Muscle layer of colon (tissue), 2 donors: ENCODE measurements at regions not wholly inside any gene's neighbourhood (a gene's known extent, or its start where the extent isn't known, plus 50 kb on each side); places are given as distances from the start of the nearest gene placed in this dataset.
"Not testable (repeated sequence)": the region's sequence is repeated elsewhere in the genome, so short reads cannot be mapped to it uniquely, and the experiment has no call there.

Experiments
- H3K27ac ChIP-seq: one replicate; pipeline ENCODE4 v1.7.0; 2013; ENCODE audit warnings: low read depth, mild to moderate bottlenecking, low read length, moderate library complexity
- H3K27me3 ChIP-seq, 2 donors: one replicate each; pipeline ENCODE4 v1.7.0; 2013; ENCODE audit warnings: low read length in 2 of 2, mild to moderate bottlenecking in 2 of 2; ENCODE audit not compliant: insufficient read depth in 2 of 2, control insufficient read depth in 1 of 2
- H3K36me3 ChIP-seq: one replicate; pipeline ENCODE4 v1.7.0; 2013; ENCODE audit warnings: mild to moderate bottlenecking, low read length; ENCODE audit not compliant: insufficient read depth
- H3K4me1 ChIP-seq: one replicate; pipeline ENCODE4 v1.7.0; 2013; ENCODE audit warnings: mild to moderate bottlenecking, low read length; ENCODE audit not compliant: insufficient read depth
- H3K4me3 ChIP-seq, 2 donors: one replicate each; pipeline ENCODE4 v1.7.0; 2013; ENCODE audit warnings: low read length in 2 of 2, low read depth in 1 of 2, mild to moderate bottlenecking in 1 of 2, moderate library complexity in 1 of 2
- H3K9ac ChIP-seq: one replicate; pipeline ENCODE4 v1.7.0; 2013; ENCODE audit warnings: low read length
- H3K9me3 ChIP-seq: one replicate; pipeline ENCODE4 v1.7.0; 2013; ENCODE audit warnings: mild to moderate bottlenecking, low read length
- donor health status: abdominal sarcoma.
- donor health status: Adenocarcinoma of cecum.

DNA sequence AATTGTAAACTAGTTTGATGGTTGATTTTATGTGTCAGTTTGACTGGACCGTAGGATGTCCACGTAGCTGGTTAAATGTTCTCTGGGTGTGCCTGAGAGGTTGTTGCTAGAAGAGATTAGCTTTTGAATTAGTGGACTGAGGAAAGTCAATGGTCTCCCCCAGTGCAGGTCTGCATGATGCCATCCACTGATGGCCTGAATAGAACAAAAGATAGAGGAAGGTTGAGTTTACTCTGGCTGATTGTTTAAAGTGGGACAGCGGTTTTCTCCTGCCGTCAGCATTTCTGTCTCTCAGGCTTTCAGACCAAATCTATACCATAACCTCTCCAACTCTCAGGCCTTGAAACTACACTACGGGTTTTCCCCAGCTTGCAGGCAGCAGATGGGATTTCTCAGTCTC is 899.2 kb upstream of the WWC1 start:
- Histone ChIP-seq H3K4me3 (no peak overlapping the region), H3K9ac (no peak overlapping the region), H3K9me3 (no peaks in the 10 kb centered on the region), H3K27me3 (no peaks in the 10 kb centered on the region), H3K4me1 (no peaks in the 10 kb centered on the region), H3K27ac (no peak overlapping the region), H3K36me3 (no peaks in the 10 kb centered on the region)

DNA sequence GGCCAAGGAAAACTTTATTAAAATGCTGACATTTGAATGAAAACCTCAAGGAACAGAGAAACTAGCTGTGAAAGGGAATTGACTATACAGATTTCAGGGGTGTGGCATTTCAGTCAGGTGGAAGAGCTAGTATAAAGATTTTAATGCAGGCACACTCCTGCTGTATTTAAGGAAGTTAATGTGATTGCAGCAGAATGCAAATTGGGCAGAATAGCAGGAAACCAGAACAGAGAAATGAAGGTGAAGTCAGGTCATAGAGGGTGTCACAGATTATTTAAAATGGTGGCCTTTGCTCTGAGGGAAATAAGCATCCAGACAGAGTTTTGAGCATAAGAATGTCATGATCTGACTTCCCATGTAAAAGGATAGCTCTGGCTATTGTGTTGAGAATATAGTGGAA is 898.1 kb upstream of the WWC1 start:
- H3K27me3 ChIP-seq: no peaks in the 10 kb centered on the region
- H3K4me1 ChIP-seq: no peaks in the 10 kb centered on the region
- H3K9ac ChIP-seq: no peak overlapping the region
- no peaks in the 10 kb centered on the region for H3K36me3 ChIP-seq
- H3K27ac ChIP-seq: no peak overlapping the region
- no peak overlapping the region for H3K4me3 ChIP-seq
- H3K9me3 ChIP-seq: no peaks in the 10 kb centered on the region

DNA sequence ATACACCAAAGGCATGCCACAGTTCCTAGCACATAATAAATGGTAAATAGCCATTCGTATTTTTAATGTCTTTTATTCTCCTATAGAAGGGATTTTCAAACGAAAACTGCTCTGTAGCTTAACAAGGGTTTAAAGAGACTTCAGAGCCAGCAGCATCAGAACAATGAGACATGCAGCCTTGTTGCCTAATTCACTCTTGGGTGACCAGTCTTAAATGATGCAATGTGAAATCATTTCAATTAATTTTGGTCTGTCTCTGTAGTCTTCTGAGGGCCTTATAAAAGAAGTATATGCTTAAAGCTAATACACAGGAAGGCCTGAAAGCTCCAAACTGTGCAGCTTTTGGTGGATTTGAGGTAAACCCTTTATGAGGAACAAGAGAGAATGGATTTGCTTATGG is 888.8 kb upstream of the WWC1 start:
- Histone ChIP-seq H3K27me3 (no peaks in the 10 kb centered on the region), H3K9ac (no peak overlapping the region), H3K9me3 (no peaks in the 10 kb centered on the region), H3K4me3 (no peak overlapping the region), H3K27ac (no peak overlapping the region), H3K4me1 (no peaks in the 10 kb centered on the region), H3K36me3 (no peaks in the 10 kb centered on the region)

DNA sequence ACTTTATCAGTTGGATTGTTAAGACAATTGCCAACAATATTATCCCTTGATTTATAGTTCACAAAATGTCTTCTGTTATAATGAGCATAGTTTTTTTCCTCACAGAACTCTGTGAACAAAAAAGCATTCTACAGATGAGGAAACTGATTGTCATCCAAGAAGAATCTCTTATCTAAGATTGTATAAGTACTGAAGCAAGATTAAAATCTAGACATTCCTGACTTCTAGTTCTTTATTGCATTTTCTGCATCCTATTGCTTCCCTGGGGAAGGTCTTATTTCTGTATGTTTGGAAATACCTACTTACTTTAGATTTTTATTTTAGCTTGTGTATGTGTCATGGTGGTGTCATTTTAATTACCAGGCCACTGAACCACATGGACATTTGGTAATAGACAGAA is 884.9 kb upstream of the WWC1 start:
- Histone ChIP-seq H3K9me3 (no peaks in the 10 kb centered on the region), H3K4me1 (no peaks in the 10 kb centered on the region), H3K27ac (no peak overlapping the region), H3K27me3 (no peaks in the 10 kb centered on the region), H3K4me3 (no peak overlapping the region), H3K9ac (no peak overlapping the region), H3K36me3 (no peaks in the 10 kb centered on the region)

DNA sequence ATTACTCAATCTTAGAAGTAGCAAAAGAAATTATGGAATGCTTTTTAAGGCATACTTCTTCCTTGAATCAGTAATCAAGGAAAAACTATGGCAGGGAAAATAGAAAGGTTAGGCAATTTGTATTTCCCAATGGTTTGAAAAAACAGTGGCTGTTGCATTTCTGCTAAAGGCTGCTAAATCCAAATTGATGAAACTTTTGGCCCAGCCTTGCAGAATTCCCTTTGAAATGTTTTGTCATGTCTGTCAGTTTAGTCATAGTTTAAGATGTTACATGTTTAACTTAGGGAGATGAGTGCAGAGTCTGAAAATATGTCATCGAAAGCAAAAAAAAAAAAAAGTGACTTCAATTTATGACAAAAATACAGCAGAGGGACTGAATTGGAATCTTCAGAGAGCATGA is 878.9 kb upstream of the WWC1 start:
- no peak overlapping the region for H3K4me3 ChIP-seq
- no peaks in the 10 kb centered on the region for H3K36me3 ChIP-seq
- H3K27ac ChIP-seq: no peak overlapping the region
- H3K4me1 ChIP-seq: no peaks in the 10 kb centered on the region
- no peaks in the 10 kb centered on the region for H3K9me3 ChIP-seq
- no peaks in the 10 kb centered on the region for H3K27me3 ChIP-seq
- H3K9ac ChIP-seq: no peak overlapping the region

DNA sequence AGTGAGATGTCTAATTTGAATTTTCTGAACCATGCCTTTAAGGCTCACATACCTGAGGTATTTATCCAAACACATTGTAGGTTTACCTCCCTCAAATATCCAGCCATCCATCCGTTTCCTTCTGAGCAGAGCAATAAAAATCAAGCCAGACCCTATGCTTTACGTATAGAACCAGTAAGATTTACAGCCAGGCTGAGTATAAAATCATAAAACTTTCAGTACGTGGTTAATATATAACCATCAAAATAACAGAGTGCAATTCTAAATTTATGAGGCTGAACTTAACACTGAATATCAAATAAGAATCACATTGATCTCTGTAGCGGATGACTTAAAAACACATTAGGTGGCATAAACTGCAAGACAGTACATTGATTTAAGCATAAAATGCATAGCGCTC is 877.9 kb upstream of the WWC1 start:
- Histone ChIP-seq H3K4me1 (no peaks in the 10 kb centered on the region), H3K27ac (no peak overlapping the region), H3K4me3 (no peak overlapping the region), H3K27me3 (no peaks in the 10 kb centered on the region), H3K9me3 (no peaks in the 10 kb centered on the region), H3K9ac (no peak overlapping the region), H3K36me3 (no peaks in the 10 kb centered on the region)

DNA sequence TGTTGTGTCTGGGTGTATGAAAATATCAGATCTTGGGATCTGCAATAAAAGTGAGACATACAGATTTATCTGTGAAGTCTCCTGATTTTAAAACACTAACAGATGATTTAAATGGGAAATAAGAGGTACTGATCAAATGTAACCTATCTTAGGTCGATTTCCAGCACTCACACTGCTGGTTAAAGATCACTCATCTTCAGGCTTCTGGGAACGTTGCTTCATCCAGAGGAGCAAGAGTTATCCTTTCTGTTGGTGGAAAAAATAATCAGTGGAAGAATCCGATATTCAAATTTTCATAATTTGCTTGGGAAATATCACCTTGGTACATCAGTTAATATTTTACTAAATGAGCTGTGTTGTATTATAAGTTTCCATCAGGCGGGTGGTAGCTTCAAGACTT is 876.8 kb upstream of the WWC1 start:
- Histone ChIP-seq H3K27ac (no peak overlapping the region), H3K9me3 (no peaks in the 10 kb centered on the region), H3K9ac (no peak overlapping the region), H3K4me1 (no peaks in the 10 kb centered on the region), H3K27me3 (no peaks in the 10 kb centered on the region), H3K36me3 (no peaks in the 10 kb centered on the region), H3K4me3 (no peak overlapping the region)

DNA sequence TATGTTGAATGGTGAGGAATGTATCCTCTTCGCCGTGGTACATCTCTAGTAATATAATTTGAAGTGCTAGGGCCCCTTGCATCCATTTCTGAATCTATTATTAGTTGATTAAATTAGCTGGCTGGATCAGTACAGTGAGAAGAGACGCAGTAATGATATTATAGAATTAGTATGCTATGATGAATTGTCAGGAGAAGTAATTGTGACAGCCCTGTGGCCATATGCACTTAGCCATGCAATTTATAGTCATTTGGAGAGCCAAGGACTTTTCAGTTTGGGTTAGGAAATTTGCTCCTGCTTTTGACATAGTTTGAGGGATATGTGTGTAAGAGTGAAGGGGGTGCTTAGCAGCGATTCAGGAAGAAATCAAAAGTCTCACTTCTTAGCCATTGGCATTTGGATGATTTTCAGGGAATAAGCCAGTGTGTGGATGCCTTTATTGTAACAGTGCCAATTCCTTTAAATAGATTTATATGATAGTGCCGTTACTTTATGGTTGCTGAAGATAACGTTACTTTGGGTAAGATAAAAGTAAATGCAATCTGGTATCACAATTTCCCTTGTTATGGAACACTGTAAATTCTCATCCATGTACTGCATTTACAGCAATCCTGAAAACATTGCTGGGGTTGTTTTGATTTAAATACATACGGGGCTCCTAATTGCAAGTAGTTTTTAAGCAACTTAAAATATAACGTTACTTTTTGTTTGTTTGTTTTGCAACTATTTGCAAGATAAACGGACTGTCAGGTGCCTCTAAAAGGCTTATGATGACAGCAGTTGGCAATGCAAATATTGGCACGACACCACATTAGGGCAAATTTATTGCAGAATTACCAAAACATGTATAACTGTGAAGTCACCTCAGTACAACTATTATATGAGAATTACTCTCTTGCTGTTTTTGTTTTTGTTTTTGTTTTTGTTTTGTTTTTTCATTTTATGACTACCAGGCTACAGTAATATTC is 875.4 kb upstream of the WWC1 start:
- H3K9me3 ChIP-seq: no peaks in the 10 kb centered on the region
- no peak overlapping the region for H3K4me3 ChIP-seq
- no peaks in the 10 kb centered on the region for H3K36me3 ChIP-seq
- no peaks in the 10 kb centered on the region for H3K27me3 ChIP-seq
- H3K27ac ChIP-seq: no peak overlapping the region
- H3K4me1 ChIP-seq: no peaks in the 10 kb centered on the region
- no peak overlapping the region for H3K9ac ChIP-seq

DNA sequence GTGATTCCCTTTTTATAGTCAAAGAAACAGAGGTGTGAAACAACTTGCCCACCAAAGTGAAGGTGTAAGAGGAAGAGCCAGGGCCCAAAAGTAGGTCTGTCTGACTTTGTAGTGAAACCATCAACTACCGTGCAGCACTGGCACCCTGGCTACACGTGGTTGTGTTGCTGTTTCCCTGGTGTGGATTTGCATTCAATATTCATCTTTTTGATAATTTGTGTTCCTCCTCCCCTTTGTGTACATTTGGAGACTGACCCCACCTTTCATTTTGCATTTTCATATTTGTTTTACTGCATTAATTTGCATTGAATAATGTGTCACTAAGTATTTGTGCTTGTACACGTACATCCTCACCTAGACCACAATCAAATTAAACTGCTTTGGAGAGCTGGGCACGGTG is 873.8 kb upstream of the WWC1 start:
- no peaks in the 10 kb centered on the region for H3K9me3 ChIP-seq
- no peak overlapping the region for H3K9ac ChIP-seq
- H3K27me3 ChIP-seq: no peaks in the 10 kb centered on the region
- no peak overlapping the region for H3K27ac ChIP-seq
- no peaks in the 10 kb centered on the region for H3K4me1 ChIP-seq
- no peak overlapping the region for H3K4me3 ChIP-seq
- H3K36me3 ChIP-seq: no peaks in the 10 kb centered on the region

DNA sequence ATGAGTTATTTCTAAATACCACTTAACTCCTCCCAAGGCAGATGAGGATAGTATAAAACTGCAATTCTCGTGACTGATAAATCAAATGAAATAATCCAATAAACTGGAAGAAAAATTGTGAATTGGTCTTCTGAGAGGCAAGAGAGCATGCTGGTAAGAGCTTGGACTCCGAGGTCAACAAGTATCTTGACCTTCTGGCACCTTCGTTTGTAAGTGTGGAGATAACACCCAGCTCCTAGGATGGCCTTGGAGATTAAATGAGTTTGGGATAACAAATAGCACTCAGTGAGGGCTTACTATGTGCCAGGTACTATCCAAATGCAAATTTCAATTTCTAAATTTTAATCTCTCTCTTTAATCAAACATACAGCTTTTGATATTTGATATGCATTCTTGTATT is 866.3 kb upstream of the WWC1 start:
- no peaks in the 10 kb centered on the region for H3K27me3 ChIP-seq
- no peaks in the 10 kb centered on the region for H3K4me1 ChIP-seq
- no peaks in the 10 kb centered on the region for H3K36me3 ChIP-seq
- H3K27ac ChIP-seq: no peak overlapping the region
- H3K4me3 ChIP-seq: no peak overlapping the region
- H3K9ac ChIP-seq: no peak overlapping the region
- no peaks in the 10 kb centered on the region for H3K9me3 ChIP-seq

DNA sequence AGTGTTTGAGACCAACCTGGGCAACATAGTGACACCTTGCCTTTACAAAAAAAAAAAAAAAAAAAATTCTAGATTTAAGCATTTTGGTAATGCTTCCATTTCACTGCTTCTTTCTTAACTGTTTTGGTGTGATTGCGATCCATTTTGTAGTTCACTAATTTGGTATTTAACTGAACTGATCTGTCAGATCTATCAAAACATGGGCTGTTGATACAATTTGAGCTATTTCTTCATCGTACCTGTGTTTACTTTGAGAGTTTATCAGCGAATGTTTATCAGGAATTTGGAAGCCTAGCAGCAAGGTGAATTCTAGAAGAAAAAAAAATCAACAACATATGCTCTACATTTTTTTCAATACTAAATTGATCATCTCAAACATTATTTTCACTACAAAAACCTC is 864.9 kb upstream of the WWC1 start:
- Histone ChIP-seq H3K4me1 (no peaks in the 10 kb centered on the region), H3K9me3 (no peaks in the 10 kb centered on the region), H3K4me3 (no peak overlapping the region), H3K27ac (no peak overlapping the region), H3K27me3 (no peaks in the 10 kb centered on the region), H3K36me3 (no peaks in the 10 kb centered on the region), H3K9ac (no peak overlapping the region)

DNA sequence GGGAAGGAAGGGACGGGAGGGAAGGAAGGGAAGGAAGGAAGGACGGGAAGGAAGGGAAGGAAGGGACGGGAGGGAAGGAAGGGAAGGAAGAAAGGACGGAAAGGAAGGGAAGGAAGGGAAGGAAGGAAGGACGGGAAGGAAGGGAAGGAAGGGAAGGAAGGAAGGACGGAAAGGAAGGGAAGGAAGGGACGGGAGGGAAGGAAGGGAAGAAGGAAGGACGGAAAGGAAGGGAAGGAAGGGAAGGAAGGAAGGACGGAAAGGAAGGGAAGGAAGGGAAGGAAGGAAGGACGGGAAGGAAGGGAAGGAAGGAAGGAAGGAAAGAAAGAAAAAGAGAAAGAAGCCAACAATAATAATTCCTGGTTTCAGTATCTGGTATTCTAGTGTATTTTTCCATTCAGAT is 863.8 kb upstream of the WWC1 start:
- not testable (repeated sequence) for H3K27ac ChIP-seq, H3K4me1 ChIP-seq, H3K9ac ChIP-seq

More for the DNA sequence above, 863.8 kb upstream of the WWC1 start:
- H3K4me3 ChIP-seq, H3K9me3 ChIP-seq, H3K27me3 ChIP-seq, H3K36me3 ChIP-seq: not testable (repeated sequence)
